Posterior cingulate gyrus (tissue), 11 donors: ENCODE measurements at regions not wholly inside any gene's neighbourhood (a gene's known extent, or its start where the extent isn't known, plus 50 kb on each side); places are given as distances from the start of the nearest gene placed in this dataset.

Experiments
- DNase-seq, 10 donors: peaks; one replicate each; pipeline versions ENCODE4 v3.0.0 to v3.0.0-alpha.2; 2020 to 2021; ENCODE audit warnings: mixed read lengths in 3 of 10
- intact Hi-C: fragments of 100-400 bp; cut with DNase I; formaldehyde crosslinking; loops from one replicate; pipeline ENCODE4 v1.15.1; 2023

DNA sequence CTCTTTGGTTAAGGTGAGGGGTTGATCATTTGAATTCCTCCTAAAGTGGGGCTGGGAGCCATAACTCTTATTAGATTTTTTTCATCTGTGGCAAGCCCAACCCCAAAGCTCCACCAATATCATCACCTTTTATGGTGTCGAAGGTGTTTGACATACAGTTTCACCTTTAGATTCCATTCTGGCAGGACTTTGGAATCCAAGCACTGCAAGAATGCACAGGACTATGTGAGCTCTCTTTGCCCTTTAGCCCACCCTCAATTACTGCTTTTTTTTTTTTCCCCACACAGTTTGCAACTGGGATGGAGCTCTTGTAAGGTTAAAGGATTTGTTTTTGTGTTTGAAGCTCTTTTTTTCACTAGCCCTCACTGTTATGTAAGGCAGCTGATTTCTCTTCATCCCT is 154.0 kb upstream of the KCNJ16 start:
- intact Hi-C loops = no loop called here
- DNase-seq = no peak

- intact Hi-C loops = no loop called here
- DNase-seq = no peak
Observed at GRCh38 chr17:69928611-69929010, 146.4 kb upstream of the KCNJ16 start.

DNA sequence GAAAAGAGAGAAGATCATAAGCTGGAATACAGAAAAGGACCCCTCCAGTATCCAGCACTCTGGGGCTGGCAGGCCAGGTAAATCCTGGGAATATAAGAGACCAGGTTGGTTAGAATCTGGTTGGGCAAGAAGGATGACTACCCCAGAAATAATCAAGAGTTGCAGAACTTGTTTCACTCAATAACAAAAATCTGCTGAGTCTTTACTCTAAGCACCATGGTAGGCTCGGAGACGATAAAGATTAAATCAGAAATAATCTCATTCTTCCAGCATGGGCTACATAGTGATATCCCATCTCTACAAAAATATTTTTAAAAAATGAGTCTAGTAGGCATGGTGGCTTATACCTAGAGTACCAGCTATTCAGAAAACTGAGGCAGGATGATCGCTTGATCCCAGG is 138.0 kb upstream of the KCNJ16 start:
- intact Hi-C loops = no loop called here

GRCh38 chr17:69943058-69943457 is 132.0 kb upstream of the KCNJ16 start:
- no peak for DNase-seq
- intact Hi-C loops = no loop called here

More for the DNA sequence above, 138.0 kb upstream of the KCNJ16 start:
- no peak for DNase-seq

GRCh38 chr17:69944406-69944805 is 130.6 kb upstream of the KCNJ16 start:
- intact Hi-C loops = no loop called here

DNA sequence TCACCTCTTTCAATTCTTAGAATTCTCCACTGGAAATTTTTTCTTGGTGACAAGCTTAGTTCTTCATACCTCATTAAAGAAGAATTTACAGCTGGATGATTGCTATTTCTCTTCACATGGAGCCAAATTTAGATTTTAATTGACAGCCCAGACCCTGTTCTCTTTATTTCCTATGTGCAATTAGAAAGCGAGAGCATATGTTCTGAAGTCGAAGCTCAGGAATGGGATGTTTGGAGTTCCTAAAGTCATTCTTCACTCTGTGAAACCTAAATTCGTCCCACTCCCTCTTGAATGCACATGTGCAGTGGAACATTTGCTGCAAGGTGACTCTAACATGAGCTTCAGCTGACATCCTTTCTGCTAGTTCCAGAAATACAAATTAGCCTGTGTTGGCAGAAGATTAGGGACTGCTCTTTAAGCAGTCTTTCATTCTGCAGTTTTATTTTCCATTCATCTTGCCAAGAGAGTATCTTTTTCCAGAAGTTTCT is 129.3 kb upstream of the KCNJ16 start:
- intact Hi-C loops = no loop called here
- DNase-seq = no peak

More at GRCh38 chr17:69944406-69944805, 130.6 kb upstream of the KCNJ16 start:
- DNase-seq = no peak

GRCh38 chr17:69947027-69947759 is 127.8 kb upstream of the KCNJ16 start:
- no peak for DNase-seq
- intact Hi-C loops = no loop called here

DNA sequence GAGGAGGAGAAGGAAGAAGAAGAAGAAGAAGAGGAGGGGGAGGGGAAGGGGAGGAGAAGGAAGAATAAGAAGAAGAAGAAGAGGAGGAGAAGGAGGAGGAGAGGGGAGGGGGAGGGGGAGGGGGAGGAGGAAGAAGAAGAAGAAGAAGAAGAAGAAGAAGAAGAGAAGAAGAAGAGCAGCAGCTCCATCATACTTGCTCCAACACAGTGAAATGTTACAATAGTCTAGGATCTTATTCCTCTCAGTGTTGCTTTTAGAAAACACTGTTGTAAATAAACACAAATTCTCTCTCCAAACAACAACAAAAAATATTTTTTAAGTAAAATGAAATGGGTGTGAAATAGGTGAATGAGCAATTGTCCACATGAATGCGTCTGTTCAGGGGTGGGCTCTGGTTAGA is 126.6 kb upstream of the KCNJ16 start:
- intact Hi-C loops = no loop called here
- DNase-seq = no peak

DNA sequence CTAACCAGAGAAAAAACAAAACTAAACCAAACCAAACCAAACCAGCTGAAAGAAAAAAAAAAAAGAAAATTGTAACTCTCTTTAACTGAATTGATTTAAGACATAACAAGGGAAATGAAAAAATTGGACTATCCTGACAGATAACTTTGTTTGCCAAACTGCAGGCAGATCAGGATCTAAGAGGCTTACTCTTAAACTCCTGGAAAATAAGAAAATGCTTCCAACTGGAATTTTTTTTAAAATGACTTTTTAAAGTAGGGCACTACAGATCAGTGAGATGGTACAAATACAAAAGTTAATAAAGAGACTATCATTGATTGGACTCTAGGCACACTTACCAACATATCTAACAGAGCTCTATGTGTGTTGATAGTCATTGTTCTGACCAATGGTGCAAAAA is 125.5 kb upstream of the KCNJ16 start:
- intact Hi-C loops = no loop called here
- no peak for DNase-seq

- no peak for DNase-seq
Observed at GRCh38 chr17:69949973-69950695, 124.9 kb upstream of the KCNJ16 start.

DNA sequence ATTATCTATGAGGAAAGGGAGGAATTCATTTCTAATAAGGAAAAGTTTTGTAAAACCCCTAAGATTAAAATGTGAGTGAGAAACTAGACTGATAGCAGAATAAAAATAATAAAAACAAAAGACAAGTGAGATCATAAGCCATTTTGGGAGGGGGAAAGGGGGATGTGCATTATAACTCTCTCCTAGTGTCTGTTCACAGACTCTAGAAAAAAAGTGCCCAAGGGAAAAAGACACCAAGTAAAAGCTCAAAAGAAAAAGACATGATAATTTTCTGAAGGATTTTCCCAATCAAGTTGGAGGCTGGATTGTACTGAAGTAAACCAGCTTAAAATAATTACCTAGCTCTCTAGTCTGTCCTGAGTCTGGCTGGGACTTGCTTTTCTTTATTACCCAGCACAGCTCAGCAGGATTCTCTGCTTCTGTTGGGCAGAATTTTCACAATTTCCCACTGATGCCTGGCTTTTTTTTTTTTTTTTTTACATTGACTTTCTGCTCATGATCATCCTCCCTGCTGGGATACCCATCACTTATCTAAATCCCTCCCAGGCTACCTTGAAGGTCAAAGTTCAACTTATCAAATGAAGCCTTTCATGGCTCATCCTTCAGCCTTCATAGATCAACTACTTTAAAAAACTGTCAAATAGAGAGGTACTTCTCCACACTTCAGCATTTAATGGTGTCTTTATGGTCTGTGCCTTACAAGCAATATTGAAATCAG is 124.2 kb upstream of the KCNJ16 start:
- intact Hi-C loops = no loop called here
- no peak for DNase-seq

More at GRCh38 chr17:69949973-69950695, 124.9 kb upstream of the KCNJ16 start:
- intact Hi-C loops = no loop called here

- no peak for DNase-seq
- intact Hi-C loops = no loop called here
Observed at GRCh38 chr17:69954241-69954925, 120.6 kb upstream of the KCNJ16 start.

DNA sequence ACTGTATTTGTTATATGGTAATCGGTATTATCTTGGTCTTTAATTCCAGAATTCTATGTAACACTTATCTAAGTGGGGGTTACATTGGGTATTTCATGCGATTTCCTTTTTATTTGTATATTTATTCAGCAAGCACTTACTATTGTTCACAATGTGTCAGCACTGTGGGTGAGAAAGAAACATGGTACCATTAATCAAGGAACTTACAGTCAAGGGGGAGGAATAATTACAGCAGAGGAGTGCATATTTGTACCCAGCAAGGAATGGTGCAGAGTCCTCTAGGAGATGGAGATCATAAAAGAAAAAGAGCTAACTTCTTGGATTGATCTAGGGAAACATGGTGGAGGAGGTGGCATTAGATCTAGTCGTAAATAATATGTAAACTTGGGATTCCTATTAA is 117.0 kb upstream of the KCNJ16 start:
- intact Hi-C loops = no loop called here
- DNase-seq = no peak

- intact Hi-C loops = no loop called here
- no peak for DNase-seq
Observed at GRCh38 chr17:69959283-69959682, 115.7 kb upstream of the KCNJ16 start.

GRCh38 chr17:69960755-69961154 is 114.3 kb upstream of the KCNJ16 start:
- intact Hi-C loops = no loop called here

GRCh38 chr17:69961501-69962145 is 113.4 kb upstream of the KCNJ16 start:
- intact Hi-C loops = no loop called here
- DNase-seq = peak in 7 of 10 donors; percentile 6 to 82 (median 10)

More at GRCh38 chr17:69960755-69961154, 114.3 kb upstream of the KCNJ16 start:
- peak in 3 of 10 donors; percentile 7 to 73 (median 30) for DNase-seq

- intact Hi-C loops = no loop called here
- DNase-seq = no peak
Observed at GRCh38 chr17:69962436-69962995, 112.5 kb upstream of the KCNJ16 start.

DNA sequence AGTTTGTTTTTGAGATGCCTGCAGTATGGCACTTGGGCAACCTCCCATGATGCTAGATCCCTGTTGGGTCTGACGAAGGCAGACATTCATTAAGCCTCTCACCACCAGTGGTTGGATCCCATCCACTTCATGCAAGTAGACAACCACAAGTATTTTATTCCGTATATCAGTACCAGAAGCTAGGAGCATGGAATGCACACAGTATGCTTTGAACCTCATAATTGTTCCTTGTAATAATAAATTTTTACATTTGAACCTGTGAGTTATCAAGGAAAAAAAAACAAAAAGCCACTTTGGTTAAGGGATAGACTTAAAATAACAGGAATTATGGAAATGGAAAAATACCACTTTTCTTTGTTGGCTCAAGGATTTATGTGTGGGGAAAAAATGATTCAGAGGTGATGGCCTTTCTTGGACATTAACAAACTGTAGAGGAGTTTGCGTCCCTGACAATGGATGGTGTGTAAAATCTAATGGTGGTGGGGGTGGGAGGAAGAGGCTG is 107.1 kb upstream of the KCNJ16 start:
- DNase-seq = no peak
- intact Hi-C loops = no loop called here

GRCh38 chr17:69969897-69970296 is 105.1 kb upstream of the KCNJ16 start:
- no peak for DNase-seq
- intact Hi-C loops = no loop called here

- intact Hi-C loops = no loop called here
Observed at GRCh38 chr17:69972251-69972650, 102.8 kb upstream of the KCNJ16 start.

More at GRCh38 chr17:69972251-69972650, 102.8 kb upstream of the KCNJ16 start:
- DNase-seq = no peak
